NB4 (cell line): ENCODE measurements at regions not wholly inside any gene's neighbourhood (a gene's known extent, or its start where the extent isn't known, plus 50 kb on each side); places are given as distances from the start of the nearest gene placed in this dataset.

Experiments
- CTCF ChIP-seq: IDR thresholded peaks from one replicate; pipeline ENCODE4 v1.5.1; 2012; ENCODE audit warnings: low read depth, low read length
- MAX ChIP-seq: IDR thresholded peaks from 2 replicates; pipeline ENCODE4 v1.6.1; 2011; ENCODE audit warnings: low read depth, low read length
- MYC ChIP-seq: IDR thresholded peaks from 2 replicates; pipeline ENCODE4 v1.6.1; 2011; ENCODE audit warnings: low read depth, low read length
- POLR2A ChIP-seq: IDR thresholded peaks from 2 replicates; pipeline ENCODE4 v1.6.1; 2011; ENCODE audit warnings: mild to moderate bottlenecking; ENCODE audit not compliant: insufficient read length; ENCODE audit errors: extremely low read depth

- TF ChIP-seq CTCF (no peak), POLR2A (no peak), MYC (no peak), MAX (no peak)
Measured at GRCh38 chr12:61542551-61542950, 717.7 kb upstream of the USP15 start.
